ENCODE measurements at regions not wholly inside any gene's neighbourhood (a gene's known extent, or its start where the extent isn't known, plus 50 kb on each side); places are given as distances from the start of the nearest gene placed in this dataset.

GRCh38 chr15:47289656-47290055 lies 427.6 kb upstream of the SEMA6D start:
- DNase-seq, result no peak

- DNase-seq, result no peak
Measured at GRCh38 chr15:47291767-47292166, 425.5 kb upstream of the SEMA6D start.

- no peak for DNase-seq
Measured at GRCh38 chr15:47292638-47293190, 424.6 kb upstream of the SEMA6D start.

GRCh38 chr15:47293466-47294162 lies 423.7 kb upstream of the SEMA6D start:
- peak; percentile 98 for DNase-seq

- no peak for DNase-seq
Measured at GRCh38 chr15:47294765-47295259, 422.5 kb upstream of the SEMA6D start.

GRCh38 chr15:47296881-47297280 lies 420.4 kb upstream of the SEMA6D start:
- peak; percentile 50 for DNase-seq

GRCh38 chr15:47299846-47300434 lies 417.4 kb upstream of the SEMA6D start:
- no peak for DNase-seq

- no peak for DNase-seq
Measured at GRCh38 chr15:47300596-47300995, 416.7 kb upstream of the SEMA6D start.

- DNase-seq, result no peak
Measured at GRCh38 chr15:47301481-47301880, 415.8 kb upstream of the SEMA6D start.

GRCh38 chr15:47304656-47305055 lies 412.6 kb upstream of the SEMA6D start:
- no peak for DNase-seq

GRCh38 chr15:47312161-47312560 lies 405.1 kb upstream of the SEMA6D start:
- no peak for DNase-seq

GRCh38 chr15:47326410-47327333 lies 390.6 kb upstream of the SEMA6D start:
- no peak for DNase-seq

GRCh38 chr15:47331829-47332393 lies 385.4 kb upstream of the SEMA6D start:
- peak; percentile 78 for DNase-seq

- peak; percentile 44 for DNase-seq
Measured at GRCh38 chr15:47332481-47332880, 384.8 kb upstream of the SEMA6D start.

GRCh38 chr15:47333734-47334133 lies 383.6 kb upstream of the SEMA6D start:
- peak; percentile 29 for DNase-seq

GRCh38 chr15:47334805-47335535 lies 382.3 kb upstream of the SEMA6D start:
- DNase-seq, result no peak

GRCh38 chr15:47337106-47337505 lies 380.2 kb upstream of the SEMA6D start:
- DNase-seq, result no peak

GRCh38 chr15:47337836-47338235 lies 379.5 kb upstream of the SEMA6D start:
- DNase-seq, result no peak

GRCh38 chr15:47338771-47339170 lies 378.5 kb upstream of the SEMA6D start:
- no peak for DNase-seq

- peak; percentile 39 for DNase-seq
Measured at GRCh38 chr15:47339800-47340570, 377.3 kb upstream of the SEMA6D start.

GRCh38 chr15:47340571-47340920 lies 376.8 kb upstream of the SEMA6D start:
- DNase-seq, result peak; percentile 9

Measured in fibroblast of skin of abdomen (primary cell).